ENCODE measurements at regions not wholly inside any gene's neighbourhood (a gene's known extent, or its start where the extent isn't known, plus 50 kb on each side); places are given as distances from the start of the nearest gene placed in this dataset.

DNA sequence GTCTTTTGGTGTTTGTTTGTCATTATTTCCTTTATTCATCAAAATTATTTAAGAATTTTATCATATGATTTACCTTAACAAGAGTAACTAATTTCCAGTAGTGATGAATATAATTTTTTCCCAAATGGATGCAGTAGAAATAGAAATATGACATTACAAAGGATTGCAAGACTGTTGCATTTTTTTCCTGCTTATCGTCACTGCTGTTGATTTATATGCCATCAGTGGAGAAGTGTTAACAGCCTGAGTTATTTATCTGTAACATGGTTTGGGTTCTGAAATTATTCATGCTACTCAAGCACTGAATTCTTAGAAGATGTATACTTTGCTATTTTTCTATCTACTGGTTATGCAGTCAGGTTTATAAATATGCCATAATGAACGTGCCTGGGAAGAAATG lies 68.6 kb downstream of the TMEM100 start:
- no peaks in the 10 kb centered on the region for H3K36me3 ChIP-seq (ENCODE audit: control insufficient read depth, insufficient read depth, low read length)
- no peak overlapping the region for H3K4me3 ChIP-seq (ENCODE audit: low read depth, low read length)
- H3K27me3 ChIP-seq (ENCODE audit: control insufficient read depth, insufficient read depth, low read length): no peaks in the 10 kb centered on the region
- no peak for DNase-seq (ENCODE audit: low read depth)
- TF ChIP-seq, protein P1, sequence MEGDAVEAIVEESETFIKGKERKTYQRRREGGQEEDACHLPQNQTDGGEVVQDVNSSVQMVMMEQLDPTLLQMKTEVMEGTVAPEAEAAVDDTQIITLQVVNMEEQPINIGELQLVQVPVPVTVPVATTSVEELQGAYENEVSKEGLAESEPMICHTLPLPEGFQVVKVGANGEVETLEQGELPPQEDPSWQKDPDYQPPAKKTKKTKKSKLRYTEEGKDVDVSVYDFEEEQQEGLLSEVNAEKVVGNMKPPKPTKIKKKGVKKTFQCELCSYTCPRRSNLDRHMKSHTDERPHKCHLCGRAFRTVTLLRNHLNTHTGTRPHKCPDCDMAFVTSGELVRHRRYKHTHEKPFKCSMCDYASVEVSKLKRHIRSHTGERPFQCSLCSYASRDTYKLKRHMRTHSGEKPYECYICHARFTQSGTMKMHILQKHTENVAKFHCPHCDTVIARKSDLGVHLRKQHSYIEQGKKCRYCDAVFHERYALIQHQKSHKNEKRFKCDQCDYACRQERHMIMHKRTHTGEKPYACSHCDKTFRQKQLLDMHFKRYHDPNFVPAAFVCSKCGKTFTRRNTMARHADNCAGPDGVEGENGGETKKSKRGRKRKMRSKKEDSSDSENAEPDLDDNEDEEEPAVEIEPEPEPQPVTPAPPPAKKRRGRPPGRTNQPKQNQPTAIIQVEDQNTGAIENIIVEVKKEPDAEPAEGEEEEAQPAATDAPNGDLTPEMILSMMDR (IDR thresholded peaks at IDR 0.05; ENCODE audit: insufficient read depth, low read length, poor library complexity, severe bottlenecking): no peak

DNA sequence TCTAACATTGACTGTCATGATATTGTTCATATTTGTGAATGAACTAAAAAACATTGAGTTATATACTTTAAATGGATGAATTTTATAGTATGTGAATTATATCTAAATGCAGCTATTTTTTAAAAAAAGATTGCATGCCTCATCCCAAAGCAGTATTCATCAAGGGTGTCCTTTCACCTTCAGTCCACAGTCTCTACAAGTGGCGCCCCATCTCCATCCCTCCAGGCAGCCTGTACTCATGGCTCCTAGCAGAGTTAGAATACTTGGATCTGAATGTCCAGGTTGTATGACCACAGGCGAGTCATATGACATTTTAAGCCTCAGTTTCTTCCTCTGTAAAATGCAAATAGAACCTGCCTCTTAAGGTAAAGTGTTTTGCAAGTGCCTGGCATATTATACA lies 69.8 kb downstream of the TMEM100 start:
- Histone ChIP-seq H3K27me3 (ENCODE audit: control insufficient read depth, insufficient read depth, low read length) (no peaks in the 10 kb centered on the region), H3K4me3 (ENCODE audit: low read depth, low read length) (no peak overlapping the region), H3K36me3 (ENCODE audit: control insufficient read depth, insufficient read depth, low read length) (no peaks in the 10 kb centered on the region)
- TF ChIP-seq, protein P1 (IDR thresholded peaks at IDR 0.05; ENCODE audit: insufficient read depth, low read length, poor library complexity, severe bottlenecking): no peak
- DNase-seq (ENCODE audit: low read depth): no peak

DNA sequence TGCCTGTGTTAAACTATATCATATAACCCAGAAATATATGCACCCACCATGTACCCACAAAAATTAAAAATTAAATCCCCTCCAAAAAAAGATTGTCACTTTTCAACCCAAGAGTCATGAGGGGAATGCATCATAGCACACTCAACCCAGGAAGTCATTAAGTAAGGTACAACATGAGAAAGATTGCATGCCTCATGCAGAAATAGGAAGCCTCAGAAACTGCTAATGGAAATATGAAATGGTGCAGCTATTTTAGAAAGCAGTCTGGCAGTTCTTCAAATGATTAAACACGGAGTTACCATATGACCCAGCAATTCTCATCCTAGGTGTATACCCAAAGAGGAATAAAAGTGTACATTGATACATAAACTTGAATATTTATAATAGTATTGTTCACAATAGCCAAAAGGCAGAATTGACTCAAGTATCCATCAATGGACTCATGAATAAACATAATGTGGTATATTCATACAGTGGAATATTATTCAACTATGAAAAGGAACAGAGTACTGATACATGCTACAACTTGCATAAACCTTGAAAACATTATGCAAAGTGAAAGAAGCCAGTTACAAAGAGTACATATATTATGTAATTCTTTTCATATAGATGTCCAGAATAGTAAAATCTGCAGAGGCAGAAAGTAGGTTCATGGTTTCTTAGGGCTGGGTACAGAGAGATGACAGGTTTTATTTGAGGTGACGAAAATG lies 70.4 kb downstream of the TMEM100 start:
- Histone ChIP-seq H3K4me3 (ENCODE audit: low read depth, low read length) (no peak overlapping the region), H3K36me3 (ENCODE audit: control insufficient read depth, insufficient read depth, low read length) (no peaks in the 10 kb centered on the region), H3K27me3 (ENCODE audit: control insufficient read depth, insufficient read depth, low read length) (no peaks in the 10 kb centered on the region)
- no peak for DNase-seq (ENCODE audit: low read depth)
- TF ChIP-seq, protein P1 (IDR thresholded peaks at IDR 0.05; ENCODE audit: insufficient read depth, low read length, poor library complexity, severe bottlenecking): no peak

DNA sequence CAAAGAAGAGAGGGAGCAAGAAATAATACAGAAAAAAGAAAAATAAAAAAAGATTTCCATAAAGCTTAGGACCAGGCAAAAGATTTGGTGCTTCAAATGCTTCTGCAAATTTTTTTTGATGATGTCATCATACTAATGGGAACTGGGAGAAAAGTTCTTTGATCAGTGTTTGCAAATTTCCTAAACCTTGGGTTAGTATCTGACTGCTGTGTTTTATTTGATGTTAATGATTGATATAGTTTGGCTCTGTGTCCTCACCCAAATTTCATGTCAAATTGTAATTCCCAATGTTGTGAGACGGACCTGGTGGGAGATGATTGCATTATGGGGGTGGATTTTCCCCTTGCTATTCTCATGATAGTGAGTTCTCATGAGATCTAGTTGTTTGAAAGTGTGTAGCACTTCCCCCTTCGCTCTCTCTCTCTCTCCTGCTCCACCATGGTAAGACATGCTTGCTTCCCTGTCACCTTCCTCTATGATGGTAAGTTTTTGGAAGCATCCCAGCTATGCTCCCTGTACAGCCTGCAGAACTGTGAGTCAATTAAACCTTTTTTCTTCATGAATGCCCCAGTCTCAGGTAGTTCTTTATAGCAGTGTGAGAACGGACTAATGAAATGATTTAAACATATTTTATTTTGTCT lies 72.6 kb downstream of the TMEM100 start:
- H3K27me3 ChIP-seq (ENCODE audit: control insufficient read depth, insufficient read depth, low read length): no peaks in the 10 kb centered on the region
- DNase-seq (ENCODE audit: low read depth): no peak
- TF ChIP-seq, protein P1 (IDR thresholded peaks at IDR 0.05; ENCODE audit: insufficient read depth, low read length, poor library complexity, severe bottlenecking): no peak
- H3K36me3 ChIP-seq (ENCODE audit: control insufficient read depth, insufficient read depth, low read length): no peaks in the 10 kb centered on the region
- no peak overlapping the region for H3K4me3 ChIP-seq (ENCODE audit: low read depth, low read length)

DNA sequence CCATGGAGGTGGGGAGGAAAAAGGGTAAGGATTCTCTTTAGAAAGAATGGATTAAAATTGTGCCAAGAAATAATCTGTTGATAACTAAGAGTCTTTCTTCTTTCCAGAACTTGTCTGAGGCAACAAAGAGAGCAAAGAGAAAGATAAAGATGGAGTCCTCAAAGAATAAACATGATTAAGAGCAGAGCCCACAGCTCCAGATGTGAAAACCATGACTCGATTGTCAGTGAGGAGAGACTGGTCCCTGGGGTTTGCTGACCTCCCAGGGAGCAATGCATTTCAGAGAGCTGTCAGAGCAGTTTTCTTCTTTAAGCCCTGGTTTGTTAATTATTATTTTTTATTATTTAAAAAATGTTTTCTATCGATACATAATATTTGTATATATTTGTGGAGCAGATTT lies 74.6 kb downstream of the TMEM100 start:
- no peaks in the 10 kb centered on the region for H3K27me3 ChIP-seq (ENCODE audit: control insufficient read depth, insufficient read depth, low read length)
- TF ChIP-seq, protein P1 (IDR thresholded peaks at IDR 0.05; ENCODE audit: insufficient read depth, low read length, poor library complexity, severe bottlenecking): no peak
- DNase-seq (ENCODE audit: low read depth): no peak

More for the DNA sequence above, 74.6 kb downstream of the TMEM100 start:
- Histone ChIP-seq H3K4me3 (ENCODE audit: low read depth, low read length) (no peak overlapping the region), H3K36me3 (ENCODE audit: control insufficient read depth, insufficient read depth, low read length) (no peaks in the 10 kb centered on the region)
